OCI-LY1 (cell line): ENCODE measurements at regions not wholly inside any gene's neighbourhood (a gene's known extent, or its start where the extent isn't known, plus 50 kb on each side); places are given as distances from the start of the nearest gene placed in this dataset.

ENCODE experiments used
- H2AFZ ChIP-seq: fragments of 200-600 bp; sonication (generic), shearing (Covaris generic); 2 replicates; pipeline ENCODE4 v1.6.0; 2014; ENCODE audit warnings: antibody characterized with exemption, mild to moderate bottlenecking, low read length
- H3F3A ChIP-seq: fragments of 200-600 bp; sonication (generic), shearing (Covaris generic); 2 replicates; pipeline ENCODE4 v1.6.0; 2014; ENCODE audit warnings: mild to moderate bottlenecking, antibody characterized with exemption, low read length, moderate library complexity; ENCODE audit not compliant: insufficient read depth
- H3K27ac ChIP-seq: fragments of 200-600 bp; sonication (generic); 2 replicates; pipeline ENCODE4 v1.5.1; 2014; ENCODE audit warnings: low read length, mixed run types, mild to moderate bottlenecking, low read depth; ENCODE audit not compliant: poor library complexity, severe bottlenecking
- H3K27me3 ChIP-seq: fragments of 200-600 bp; sonication (generic); 2 replicates; pipeline ENCODE4 v1.6.0; 2014; ENCODE audit warnings: antibody characterized with exemption, mild to moderate bottlenecking, low read length, moderate library complexity; ENCODE audit not compliant: insufficient read depth
- H3K36me3 ChIP-seq: fragments of 200-600 bp; sonication (generic); 2 replicates; pipeline ENCODE4 v1.6.1; 2014; ENCODE audit warnings: mild to moderate bottlenecking, antibody characterized with exemption, low read length, moderate library complexity, mixed read lengths; ENCODE audit not compliant: insufficient read depth
- H3K4me1 ChIP-seq: fragments of 200-600 bp; sonication (generic); 2 replicates; pipeline ENCODE4 v1.5.1; 2014; ENCODE audit warnings: mild to moderate bottlenecking, low read length, moderate library complexity; ENCODE audit not compliant: insufficient read depth, severe bottlenecking
- H3K4me2 ChIP-seq: fragments of 200-600 bp; sonication (generic), shearing (Covaris generic); 2 replicates; pipeline ENCODE4 v1.6.1; 2014; ENCODE audit warnings: low read length
- H3K4me3 ChIP-seq: fragments of 200-600 bp; sonication (generic); 2 replicates; pipeline ENCODE4 v1.5.1; 2014; ENCODE audit warnings: low read length, low read depth, mild to moderate bottlenecking, mixed read lengths; ENCODE audit not compliant: poor library complexity, severe bottlenecking
- H3K79me2 ChIP-seq: fragments of 200-600 bp; shearing (Covaris generic); 2 replicates; pipeline ENCODE4 v1.6.1; 2016; ENCODE audit warnings: mixed run types, low read length, mixed read lengths; ENCODE audit not compliant: insufficient read depth
- H3K9ac ChIP-seq: fragments of 200-600 bp; sonication (generic), shearing (Covaris generic); 2 replicates; pipeline ENCODE4 v1.6.1; 2014; ENCODE audit warnings: mild to moderate bottlenecking, low read length, mixed read lengths
- H3K9me2 ChIP-seq: fragments of 200-600 bp; sonication (generic), shearing (Covaris generic); 2 replicates; pipeline ENCODE4 v1.6.1; 2014; ENCODE audit warnings: low read depth, mild to moderate bottlenecking, low read length, mixed read lengths
- H3K9me3 ChIP-seq: fragments of 200-600 bp; shearing (Covaris generic); 2 replicates; pipeline ENCODE4 v1.6.1; 2014; ENCODE audit warnings: low read length, mixed read lengths
- H4K20me1 ChIP-seq: fragments of 200-600 bp; sonication (generic), shearing (Covaris generic); 2 replicates; pipeline ENCODE4 v1.6.0; 2016; ENCODE audit warnings: mild to moderate bottlenecking, low read length; ENCODE audit not compliant: insufficient read depth
- EZH2 ChIP-seq: fragments of 200-600 bp; sonication (generic), shearing (Covaris generic); IDR thresholded peaks from 2 replicates; pipeline ENCODE4 v1.8.0; 2017; ENCODE audit warnings: borderline replicate concordance, mixed run types, mild to moderate bottlenecking, antibody characterized with exemption, low read length, moderate library complexity, mixed read lengths
- TF ChIP-seq, protein P1 (sequence below): fragments of 200-600 bp; sonication (generic), shearing (Covaris generic); IDR thresholded peaks from 2 replicates; pipeline ENCODE4 v1.5.1; 2017; ENCODE audit warnings: mild to moderate bottlenecking, antibody characterized with exemption, low read length, moderate library complexity, mixed read lengths

DNA sequence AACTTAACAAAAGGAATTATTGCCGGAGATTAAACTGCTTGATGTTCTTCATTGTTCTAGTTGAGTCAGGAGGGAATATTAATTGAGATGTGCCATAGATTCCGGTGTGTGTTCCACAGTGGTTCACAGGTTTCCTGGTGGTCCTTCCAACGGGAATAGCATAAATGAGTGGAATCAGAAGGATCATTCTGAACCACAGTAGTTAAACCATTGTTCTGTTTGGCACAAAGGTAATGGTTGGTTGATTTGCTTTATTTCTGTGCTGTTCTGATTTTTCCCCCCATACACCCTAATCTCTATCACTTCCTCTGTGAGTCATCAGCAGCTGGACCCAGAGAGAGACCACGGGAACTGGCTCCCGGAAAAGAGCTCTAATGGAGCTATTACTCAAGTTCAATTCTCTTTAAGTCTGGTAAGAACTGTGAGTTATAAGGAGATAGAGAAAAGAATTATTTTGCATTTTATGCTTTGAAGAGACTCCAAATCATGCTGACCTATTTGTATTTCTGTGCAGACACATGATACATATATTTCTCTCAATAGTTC, 627.2 kb downstream of the ZIC1 start:
- no peaks in the 10 kb centered on the region for H3K9me2 ChIP-seq
- no peak overlapping the region for H3K9ac ChIP-seq
- no peaks in the 10 kb centered on the region for H3F3A ChIP-seq
- H4K20me1 ChIP-seq, result no peaks in the 10 kb centered on the region
- H3K4me3 ChIP-seq, result no peak overlapping the region
- no peak for TF ChIP-seq EZH2
- TF ChIP-seq, protein P1, sequence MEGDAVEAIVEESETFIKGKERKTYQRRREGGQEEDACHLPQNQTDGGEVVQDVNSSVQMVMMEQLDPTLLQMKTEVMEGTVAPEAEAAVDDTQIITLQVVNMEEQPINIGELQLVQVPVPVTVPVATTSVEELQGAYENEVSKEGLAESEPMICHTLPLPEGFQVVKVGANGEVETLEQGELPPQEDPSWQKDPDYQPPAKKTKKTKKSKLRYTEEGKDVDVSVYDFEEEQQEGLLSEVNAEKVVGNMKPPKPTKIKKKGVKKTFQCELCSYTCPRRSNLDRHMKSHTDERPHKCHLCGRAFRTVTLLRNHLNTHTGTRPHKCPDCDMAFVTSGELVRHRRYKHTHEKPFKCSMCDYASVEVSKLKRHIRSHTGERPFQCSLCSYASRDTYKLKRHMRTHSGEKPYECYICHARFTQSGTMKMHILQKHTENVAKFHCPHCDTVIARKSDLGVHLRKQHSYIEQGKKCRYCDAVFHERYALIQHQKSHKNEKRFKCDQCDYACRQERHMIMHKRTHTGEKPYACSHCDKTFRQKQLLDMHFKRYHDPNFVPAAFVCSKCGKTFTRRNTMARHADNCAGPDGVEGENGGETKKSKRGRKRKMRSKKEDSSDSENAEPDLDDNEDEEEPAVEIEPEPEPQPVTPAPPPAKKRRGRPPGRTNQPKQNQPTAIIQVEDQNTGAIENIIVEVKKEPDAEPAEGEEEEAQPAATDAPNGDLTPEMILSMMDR, result no peak
- no peak overlapping the region for H3K27ac ChIP-seq
- H3K36me3 ChIP-seq, result no peaks in the 10 kb centered on the region
- no peaks in the 10 kb centered on the region for H3K9me3 ChIP-seq
- no peaks in the 10 kb centered on the region for H3K4me1 ChIP-seq
- no peaks in the 10 kb centered on the region for H3K79me2 ChIP-seq
- no peaks in the 10 kb centered on the region for H3K27me3 ChIP-seq
- no peak overlapping the region for H2AFZ ChIP-seq
- no peak overlapping the region for H3K4me2 ChIP-seq

DNA sequence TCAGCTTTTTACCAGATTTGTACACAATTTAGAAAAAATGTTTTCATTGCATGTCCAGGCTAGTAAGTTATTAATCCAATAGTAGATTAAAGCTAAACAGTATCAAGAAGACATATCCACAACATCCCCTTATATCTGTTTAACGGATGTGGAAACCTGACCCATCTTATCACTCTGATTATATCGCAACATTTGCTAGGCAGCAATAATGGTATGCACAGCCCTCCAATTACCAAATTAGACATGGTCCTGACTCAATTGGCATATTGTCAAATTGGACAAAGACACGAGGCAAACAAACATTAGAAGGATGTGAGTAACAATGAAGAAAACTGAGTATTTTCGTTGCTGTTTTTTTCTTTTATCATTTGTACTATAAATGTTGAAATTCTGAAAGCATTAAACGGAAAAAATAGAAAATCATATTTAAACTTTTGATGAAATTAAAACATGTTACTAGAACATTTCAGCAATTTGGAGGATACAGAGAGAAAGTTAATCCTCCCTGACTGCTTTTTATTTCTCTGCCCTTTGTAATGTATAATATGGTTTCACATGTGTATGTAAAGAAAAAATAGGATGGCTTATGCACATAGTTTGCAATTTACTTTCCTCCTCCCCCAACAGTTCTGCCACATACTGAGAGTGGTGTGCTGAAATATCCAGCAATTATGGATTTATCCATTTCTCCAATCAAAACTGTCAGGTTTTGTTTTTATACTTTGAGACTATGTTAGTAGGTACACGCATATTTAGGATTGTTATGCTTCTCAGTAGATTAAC, 633.7 kb downstream of the ZIC1 start:
- no peak overlapping the region for H3K4me3 ChIP-seq
- H3K4me1 ChIP-seq, result no peaks in the 10 kb centered on the region
- no peaks in the 10 kb centered on the region for H4K20me1 ChIP-seq
- H3K9me2 ChIP-seq, result no peaks in the 10 kb centered on the region
- TF ChIP-seq, protein P1, result no peak
- no peak for TF ChIP-seq EZH2
- H3F3A ChIP-seq, result no peaks in the 10 kb centered on the region
- H3K27me3 ChIP-seq, result no peaks in the 10 kb centered on the region
- no peaks in the 10 kb centered on the region for H3K79me2 ChIP-seq
- no peaks in the 10 kb centered on the region for H3K36me3 ChIP-seq
- no peak overlapping the region for H3K27ac ChIP-seq
- no peak overlapping the region for H3K9ac ChIP-seq
- H2AFZ ChIP-seq, result no peak overlapping the region
- H3K4me2 ChIP-seq, result no peak overlapping the region
- H3K9me3 ChIP-seq, result no peaks in the 10 kb centered on the region

DNA sequence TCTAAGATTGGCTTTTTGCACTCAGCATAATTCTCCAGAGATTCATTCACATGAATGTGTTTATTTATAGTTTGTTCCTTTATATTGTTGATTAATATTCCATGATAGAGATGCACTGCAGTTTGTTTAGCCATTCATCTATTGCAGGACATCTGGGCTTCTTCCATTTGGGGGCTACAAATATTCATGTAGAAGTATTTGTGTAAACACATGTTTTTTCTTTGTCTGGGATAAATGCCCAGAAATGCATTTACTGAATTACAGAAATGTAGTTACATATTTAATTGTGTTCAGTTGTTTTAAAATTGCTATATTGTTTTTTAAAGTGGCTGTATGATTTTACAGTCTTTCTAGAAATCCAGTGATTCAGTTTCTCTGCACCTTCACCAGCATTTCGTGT, 635.0 kb downstream of the ZIC1 start:
- Histone ChIP-seq H3K4me3 (no peak overlapping the region), H3F3A (no peaks in the 10 kb centered on the region), H3K79me2 (no peaks in the 10 kb centered on the region), H3K9me3 (no peaks in the 10 kb centered on the region), H3K4me2 (no peak overlapping the region), H2AFZ (no peak overlapping the region), H3K27me3 (no peaks in the 10 kb centered on the region), H3K9me2 (no peaks in the 10 kb centered on the region), H3K27ac (no peak overlapping the region), H3K36me3 (no peaks in the 10 kb centered on the region), H3K4me1 (no peaks in the 10 kb centered on the region), H4K20me1 (no peaks in the 10 kb centered on the region), H3K9ac (no peak overlapping the region)
- TF ChIP-seq, protein P1, result no peak
- no peak for TF ChIP-seq EZH2
